A549 (cell line): ENCODE measurements at regions not wholly inside any gene's neighbourhood (a gene's known extent, or its start where the extent isn't known, plus 50 kb on each side); places are given as distances from the start of the nearest gene placed in this dataset.

Source experiments
- ATAC-seq, 2 experiments: fragments of 200-7000 bp in 1 of 2; fragments of >200 bp in 1 of 2; cut with Nextera tagmentation in 1 of 2; cut with Tn5 transposase in 1 of 2; 3 replicates each; pipeline versions ENCODE4 v1.8.0 to v1.9.1; 2018 to 2020; ENCODE audit warnings: mild to moderate bottlenecking in 1 of 2, moderate library complexity in 1 of 2
- CTCF ChIA-PET: fragments of 300-600 bp; sonication (Branson Sonifier 250); formaldehyde crosslinking; extraction: SDS; loops from one replicate; lab custom pipeline; 2021; ENCODE audit warnings: antibody characterized with exemption, inconsistent platforms; lab: Yijun Ruan, JAX
- POLR2A ChIA-PET: fragments of 350-600 bp; formaldehyde crosslinking; extraction: SDS; loops from one replicate; lab custom pipeline; 2021; ENCODE audit warnings: antibody characterized with exemption, inconsistent platforms; lab: Yijun Ruan, JAX
- DNase-seq, 2 experiments: peaks; one replicate each; pipeline versions ENCODE4 v3.0.0 to v3.0.0-alpha.2; 2011 to 2016; ENCODE audit warnings: low read depth in 1 of 2, low spot score in 1 of 2
- FAIRE-seq: peaks from 2 replicates; lab custom pipeline; 2011; peaks lifted over from hg19 to GRCh38; lab: Jason Lieb, UNC
- H3K27ac ChIP-seq, 2 experiments: fragments of >200 bp; sonication (Bioruptor Twin); formaldehyde crosslinking; 3 replicates each; pipeline ENCODE4 v1.5.1; 2016 to 2017
- H3K4me1 ChIP-seq: fragments of >200 bp; sonication (Bioruptor Twin); formaldehyde crosslinking; 3 replicates; pipeline ENCODE4 v1.6.1; 2016
- H3K4me2 ChIP-seq: fragments of >200 bp; sonication (Bioruptor Twin); formaldehyde crosslinking; 3 replicates; pipeline ENCODE4 v1.6.1; 2016
- H3K4me3 ChIP-seq: fragments of >200 bp; sonication (Bioruptor Twin); formaldehyde crosslinking; 3 replicates; pipeline ENCODE4 v1.5.1; 2016
- H3K9me3 ChIP-seq: fragments of >200 bp; sonication (Bioruptor Twin); formaldehyde crosslinking; 3 replicates; pipeline ENCODE4 v1.6.1; 2016
- BHLHE40 ChIP-seq: IDR thresholded peaks from 2 replicates; pipeline ENCODE4 v1.6.1; 2012; ENCODE audit warnings: low read depth, low read length, inconsistent platforms
- CBX8 ChIP-seq: fragments of 200-600 bp; sonication (generic); IDR thresholded peaks from 2 replicates; pipeline ENCODE4 v1.6.1; 2016
- CEBPB ChIP-seq, 2 experiments: fragments of >200 bp in 1 of 2; sonication (Bioruptor Twin) in 1 of 2; formaldehyde crosslinking in 1 of 2; IDR thresholded peaks; 2 replicates each; pipeline ENCODE4 v1.6.1; 2012 to 2016
- CHD4 ChIP-seq: fragments of 200-600 bp; sonication (generic); IDR thresholded peaks from 2 replicates; pipeline ENCODE4 v1.6.1; 2016; ENCODE audit warnings: antibody characterized with exemption, mild to moderate bottlenecking, borderline replicate concordance
- EP300 ChIP-seq, 2 experiments: fragments of >200 bp; sonication (Bioruptor Twin); formaldehyde crosslinking; IDR thresholded peaks; 2 replicates in 1 of 2; 3 replicates in 1 of 2; pipeline ENCODE4 v1.6.1; 2016 to 2017
- FOXS1 ChIP-seq: fragments of 250-450 bp; sonication (Bioruptor Pico); IDR thresholded peaks from 2 replicates; pipeline ENCODE4 v1.5.0; 2020; ENCODE audit warnings: mild to moderate bottlenecking, moderate library complexity
- HDAC2 ChIP-seq: fragments of 200-600 bp; sonication (generic); IDR thresholded peaks from 2 replicates; pipeline ENCODE4 v1.6.1; 2016
- HEYL ChIP-seq: fragments of 250-450 bp; sonication (Bioruptor Pico); IDR thresholded peaks from 2 replicates; pipeline ENCODE4 v1.8.0; 2021; ENCODE audit warnings: mild to moderate bottlenecking, moderate library complexity
- HOXB5 ChIP-seq: fragments of 250-450 bp; sonication (Bioruptor Pico); IDR thresholded peaks from 2 replicates; pipeline ENCODE4 v1.5.0; 2020; ENCODE audit warnings: mild to moderate bottlenecking, moderate library complexity
- JUN ChIP-seq, 2 experiments: fragments of >200 bp; sonication (Bioruptor Twin); formaldehyde crosslinking; IDR thresholded peaks; 2 replicates in 1 of 2; 3 replicates in 1 of 2; pipeline ENCODE4 v1.6.1; 2016 to 2017
- KDM1A ChIP-seq: fragments of 200-600 bp; sonication (generic); IDR thresholded peaks from 2 replicates; pipeline ENCODE4 v1.6.1; 2016; ENCODE audit warnings: low read depth, mild to moderate bottlenecking
- MAX ChIP-seq: IDR thresholded peaks from 2 replicates; pipeline ENCODE4 v1.6.1; 2012
- MYC ChIP-seq: IDR thresholded peaks from 2 replicates; pipeline ENCODE4 v1.6.1; 2012; ENCODE audit warnings: mild to moderate bottlenecking, inconsistent platforms, low read length, improper control_type of control experiment, borderline replicate concordance
- NFE2L2 ChIP-seq: fragments of 150-350 bp; conservative IDR thresholded peaks from 2 replicates; pipeline ENCODE4 v1.6.1; 2014; ENCODE audit warnings: low read length
- NPAS2 ChIP-seq: fragments of 250-450 bp; sonication (Bioruptor Pico); IDR thresholded peaks from 2 replicates; pipeline ENCODE4 v1.8.0; 2022; ENCODE audit warnings: mild to moderate bottlenecking, moderate library complexity, borderline replicate concordance
- RARB ChIP-seq: fragments of 250-450 bp; sonication (Bioruptor Pico); IDR thresholded peaks from 2 replicates; pipeline ENCODE4 v1.8.0; 2021; ENCODE audit warnings: mild to moderate bottlenecking, moderate library complexity
- RNF2 ChIP-seq: fragments of 200-600 bp; sonication (generic); IDR thresholded peaks from 2 replicates; pipeline ENCODE4 v1.6.1; 2016; ENCODE audit warnings: low read depth, mild to moderate bottlenecking, antibody characterized with exemption, moderate library complexity, borderline replicate concordance
- USF2 ChIP-seq: fragments of 450-650 bp; IDR thresholded peaks from 2 replicates; pipeline ENCODE4 v1.6.1; 2014; ENCODE audit warnings: antibody characterized with exemption
- WGBS: methylation state at CpG from one replicate; pipeline ENCODE4 v1.1.6; 2017; ENCODE audit errors: missing lambda C conversion rate; 5-methylcytosine and 5-hydroxymethylcytosine counted together
- TF ChIP-seq, protein P1 (sequence below): fragments of >200 bp; sonication (Bioruptor Twin); formaldehyde crosslinking; IDR thresholded peaks from 3 replicates; pipeline ENCODE4 v1.6.1; 2016
- TF ChIP-seq, protein P2 (sequence below): fragments of 200-600 bp; sonication (generic); IDR thresholded peaks from 2 replicates; pipeline ENCODE4 v1.6.1; 2016; ENCODE audit warnings: antibody characterized with exemption, mild to moderate bottlenecking, moderate library complexity
- TF ChIP-seq, protein P3 (sequence below): fragments of >200 bp; sonication (Bioruptor Twin); formaldehyde crosslinking; IDR thresholded peaks from 2 replicates; pipeline ENCODE4 v1.6.1; 2016
- TF ChIP-seq, protein P4 (sequence below): fragments of 250-450 bp; sonication (Bioruptor Pico); IDR thresholded peaks from 2 replicates; pipeline ENCODE4 v1.5.0; 2020; ENCODE audit warnings: low read depth, mild to moderate bottlenecking, moderate library complexity

DNA sequence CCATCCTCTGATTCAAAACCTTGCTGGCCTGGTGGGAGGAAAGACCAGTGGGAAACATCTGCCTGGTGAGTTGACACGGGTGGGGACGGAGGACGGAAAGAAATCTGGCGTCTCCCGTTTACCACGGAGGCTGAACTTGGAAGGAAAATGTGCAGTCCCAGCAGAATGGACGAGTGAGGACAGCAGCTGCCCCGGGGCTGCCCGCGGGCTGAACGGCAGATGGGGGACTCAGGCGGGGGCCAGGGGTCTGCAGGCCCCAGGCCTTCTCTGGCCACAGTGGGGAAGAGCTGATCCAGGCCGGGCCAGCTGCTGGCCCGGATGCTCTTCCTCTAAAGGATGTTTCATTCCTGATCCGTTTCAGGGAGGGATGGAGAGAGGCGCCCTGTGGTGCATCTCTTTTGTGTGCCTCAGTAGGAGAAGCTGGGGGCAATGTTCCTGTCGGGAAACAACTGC is 147.5 kb upstream of the CHST15 start:
- no peak overlapping the region for H3K4me2 ChIP-seq
- TF ChIP-seq JUN (IDR thresholded peaks at IDR 0.05) (no peak), RNF2 (no peak), MAX (no peak), RARB (CRISPR knock-in tag) (no peak), HDAC2 (no peak), CBX8 (no peak), CHD4 (no peak), EP300 (IDR thresholded peaks at IDR 0.05) (no peak), KDM1A (no peak), USF2 (no peak), MYC (no peak), BHLHE40 (no peak), FOXS1 (CRISPR knock-in tag) (no peak)
- TF ChIP-seq, protein P1, sequence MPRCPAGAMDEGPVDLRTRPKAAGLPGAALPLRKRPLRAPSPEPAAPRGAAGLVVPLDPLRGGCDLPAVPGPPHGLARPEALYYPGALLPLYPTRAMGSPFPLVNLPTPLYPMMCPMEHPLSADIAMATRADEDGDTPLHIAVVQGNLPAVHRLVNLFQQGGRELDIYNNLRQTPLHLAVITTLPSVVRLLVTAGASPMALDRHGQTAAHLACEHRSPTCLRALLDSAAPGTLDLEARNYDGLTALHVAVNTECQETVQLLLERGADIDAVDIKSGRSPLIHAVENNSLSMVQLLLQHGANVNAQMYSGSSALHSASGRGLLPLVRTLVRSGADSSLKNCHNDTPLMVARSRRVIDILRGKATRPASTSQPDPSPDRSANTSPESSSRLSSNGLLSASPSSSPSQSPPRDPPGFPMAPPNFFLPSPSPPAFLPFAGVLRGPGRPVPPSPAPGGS, result no peak
- TF ChIP-seq, protein P2, sequence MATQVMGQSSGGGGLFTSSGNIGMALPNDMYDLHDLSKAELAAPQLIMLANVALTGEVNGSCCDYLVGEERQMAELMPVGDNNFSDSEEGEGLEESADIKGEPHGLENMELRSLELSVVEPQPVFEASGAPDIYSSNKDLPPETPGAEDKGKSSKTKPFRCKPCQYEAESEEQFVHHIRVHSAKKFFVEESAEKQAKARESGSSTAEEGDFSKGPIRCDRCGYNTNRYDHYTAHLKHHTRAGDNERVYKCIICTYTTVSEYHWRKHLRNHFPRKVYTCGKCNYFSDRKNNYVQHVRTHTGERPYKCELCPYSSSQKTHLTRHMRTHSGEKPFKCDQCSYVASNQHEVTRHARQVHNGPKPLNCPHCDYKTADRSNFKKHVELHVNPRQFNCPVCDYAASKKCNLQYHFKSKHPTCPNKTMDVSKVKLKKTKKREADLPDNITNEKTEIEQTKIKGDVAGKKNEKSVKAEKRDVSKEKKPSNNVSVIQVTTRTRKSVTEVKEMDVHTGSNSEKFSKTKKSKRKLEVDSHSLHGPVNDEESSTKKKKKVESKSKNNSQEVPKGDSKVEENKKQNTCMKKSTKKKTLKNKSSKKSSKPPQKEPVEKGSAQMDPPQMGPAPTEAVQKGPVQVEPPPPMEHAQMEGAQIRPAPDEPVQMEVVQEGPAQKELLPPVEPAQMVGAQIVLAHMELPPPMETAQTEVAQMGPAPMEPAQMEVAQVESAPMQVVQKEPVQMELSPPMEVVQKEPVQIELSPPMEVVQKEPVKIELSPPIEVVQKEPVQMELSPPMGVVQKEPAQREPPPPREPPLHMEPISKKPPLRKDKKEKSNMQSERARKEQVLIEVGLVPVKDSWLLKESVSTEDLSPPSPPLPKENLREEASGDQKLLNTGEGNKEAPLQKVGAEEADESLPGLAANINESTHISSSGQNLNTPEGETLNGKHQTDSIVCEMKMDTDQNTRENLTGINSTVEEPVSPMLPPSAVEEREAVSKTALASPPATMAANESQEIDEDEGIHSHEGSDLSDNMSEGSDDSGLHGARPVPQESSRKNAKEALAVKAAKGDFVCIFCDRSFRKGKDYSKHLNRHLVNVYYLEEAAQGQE, result no peak
- TF ChIP-seq, protein P3, sequence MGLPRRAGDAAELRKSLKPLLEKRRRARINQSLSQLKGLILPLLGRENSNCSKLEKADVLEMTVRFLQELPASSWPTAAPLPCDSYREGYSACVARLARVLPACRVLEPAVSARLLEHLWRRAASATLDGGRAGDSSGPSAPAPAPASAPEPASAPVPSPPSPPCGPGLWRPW, result no peak
- TF ChIP-seq, protein P4, sequence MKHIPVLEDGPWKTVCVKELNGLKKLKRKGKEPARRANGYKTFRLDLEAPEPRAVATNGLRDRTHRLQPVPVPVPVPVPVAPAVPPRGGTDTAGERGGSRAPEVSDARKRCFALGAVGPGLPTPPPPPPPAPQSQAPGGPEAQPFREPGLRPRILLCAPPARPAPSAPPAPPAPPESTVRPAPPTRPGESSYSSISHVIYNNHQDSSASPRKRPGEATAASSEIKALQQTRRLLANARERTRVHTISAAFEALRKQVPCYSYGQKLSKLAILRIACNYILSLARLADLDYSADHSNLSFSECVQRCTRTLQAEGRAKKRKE (CRISPR knock-in tag), result no peak
- H3K27ac ChIP-seq, result no peak overlapping the region
- no peaks in the 10 kb centered on the region for H3K4me1 ChIP-seq
- 75% methylated on average over 17 of the region's 17 CpGs for WGBS
- no peak for DNase-seq
- no peak overlapping the region for H3K4me3 ChIP-seq
- CTCF ChIA-PET, result interaction anchor here (0.5 to 0.7 kb wide), 2 partner anchors 71 to 1580 kb away, joined by 3 read pairs; no protein-coding TSS in a partner anchor
- POLR2A ChIA-PET, result no interaction called here
- no peak for ATAC-seq
- no peak for FAIRE-seq
- no peaks in the 10 kb centered on the region for H3K9me3 ChIP-seq

GRCh38 chr10:124239696-124240095 is 146.3 kb upstream of the CHST15 start:
- Histone ChIP-seq H3K4me1 (no peaks in the 10 kb centered on the region), H3K4me2 (no peak overlapping the region), H3K9me3 (no peaks in the 10 kb centered on the region), H3K27ac (no peak overlapping the region), H3K4me3 (no peak overlapping the region)
- TF ChIP-seq HOXB5 (CRISPR knock-in tag), result no peak
- no peak for TF ChIP-seq CEBPB (IDR thresholded peaks at IDR 0.05)
- TF ChIP-seq RNF2, result no peak
- no peak for TF ChIP-seq HEYL
- TF ChIP-seq NPAS2 (CRISPR knock-in tag), result no peak
- no peak for TF ChIP-seq MYC
- TF ChIP-seq BHLHE40, result no peak
- TF ChIP-seq, protein P3, result no peak
- no peak for TF ChIP-seq NFE2L2
- FAIRE-seq (no peak), ATAC-seq (no peak; a peak in 1 of 6 replicates), DNase-seq (no peak)
- 70% methylated on average over 12 of the region's 13 CpGs for WGBS
- ChIA-PET CTCF (interaction anchor here (0.6 to 0.9 kb wide), 2 partner anchors 149 to 599 kb away, joined by 3 to 4 read pairs; no protein-coding TSS in a partner anchor), POLR2A (no interaction called here)
